ENCODE measurements at regions not wholly inside any gene's neighbourhood (a gene's known extent, or its start where the extent isn't known, plus 50 kb on each side); places are given as distances from the start of the nearest gene placed in this dataset.

GRCh38 chr13:67506407-67506806, 276.3 kb upstream of the PCDH9 start:
- TF ChIP-seq, protein P1, sequence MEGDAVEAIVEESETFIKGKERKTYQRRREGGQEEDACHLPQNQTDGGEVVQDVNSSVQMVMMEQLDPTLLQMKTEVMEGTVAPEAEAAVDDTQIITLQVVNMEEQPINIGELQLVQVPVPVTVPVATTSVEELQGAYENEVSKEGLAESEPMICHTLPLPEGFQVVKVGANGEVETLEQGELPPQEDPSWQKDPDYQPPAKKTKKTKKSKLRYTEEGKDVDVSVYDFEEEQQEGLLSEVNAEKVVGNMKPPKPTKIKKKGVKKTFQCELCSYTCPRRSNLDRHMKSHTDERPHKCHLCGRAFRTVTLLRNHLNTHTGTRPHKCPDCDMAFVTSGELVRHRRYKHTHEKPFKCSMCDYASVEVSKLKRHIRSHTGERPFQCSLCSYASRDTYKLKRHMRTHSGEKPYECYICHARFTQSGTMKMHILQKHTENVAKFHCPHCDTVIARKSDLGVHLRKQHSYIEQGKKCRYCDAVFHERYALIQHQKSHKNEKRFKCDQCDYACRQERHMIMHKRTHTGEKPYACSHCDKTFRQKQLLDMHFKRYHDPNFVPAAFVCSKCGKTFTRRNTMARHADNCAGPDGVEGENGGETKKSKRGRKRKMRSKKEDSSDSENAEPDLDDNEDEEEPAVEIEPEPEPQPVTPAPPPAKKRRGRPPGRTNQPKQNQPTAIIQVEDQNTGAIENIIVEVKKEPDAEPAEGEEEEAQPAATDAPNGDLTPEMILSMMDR (IDR thresholded peaks at IDR 0.05; ENCODE audit: control extremely low read depth in 1 of 3, insufficient read depth in 1 of 3, low read depth in 1 of 3, low read length in 3 of 3), result no peak
- TF ChIP-seq RAD21 (IDR thresholded peaks at IDR 0.05 in 1 of 2, conservative IDR thresholded peaks at IDR 0.05 in 1 of 2; ENCODE audit: low read depth in 2 of 2, low read length in 2 of 2) (no peak), TAF1 (IDR thresholded peaks at IDR 0.05; ENCODE audit: low read depth, low read length) (no peak), NANOG (IDR thresholded peaks at IDR 0.05; ENCODE audit: insufficient read depth, low read depth, low read length, poor library complexity, severe bottlenecking) (no peak), HDAC6 (IDR thresholded peaks at IDR 0.05; ENCODE audit: low read depth, low read length) (no peak), SP1 (IDR thresholded peaks at IDR 0.05; ENCODE audit: low read depth, low read length) (no peak), EGR1 (IDR thresholded peaks at IDR 0.05; ENCODE audit: borderline replicate concordance, low read depth, low read length) (no peak), E2F6 (IDR thresholded peaks at IDR 0.05) (no peak), CHD1 (IDR thresholded peaks at IDR 0.05; ENCODE audit: low read depth, low read length) (no peak)

Measured in H1 (cell line).